Esophagus muscularis mucosa (tissue), 4 donors: ENCODE measurements at regions not wholly inside any gene's neighbourhood (a gene's known extent, or its start where the extent isn't known, plus 50 kb on each side); places are given as distances from the start of the nearest gene placed in this dataset.

Source experiments
- CTCF ChIP-seq, 3 experiments: fragments of 200-600 bp in 2 of 3; fragments of 450-650 bp in 1 of 3; sonication (generic) in 2 of 3; IDR thresholded peaks; one replicate each; pipeline ENCODE4 v1.5.1; 2017 to 2019; ENCODE audit warnings: antibody characterized with exemption in 3 of 3, mild to moderate bottlenecking in 2 of 3, moderate library complexity in 1 of 3
- EP300 ChIP-seq: sonication (generic); formaldehyde crosslinking; IDR thresholded peaks from one replicate; pipeline ENCODE4 v1.6.1; 2017; ENCODE audit warnings: antibody characterized with exemption
- POLR2A ChIP-seq: fragments of 450-650 bp; IDR thresholded peaks from one replicate; pipeline ENCODE4 v1.6.1; 2017; ENCODE audit warnings: antibody characterized with exemption, moderate library complexity, mild to moderate bottlenecking, low read depth
- POLR2AphosphoS5 ChIP-seq, 2 donors: sonication (generic); formaldehyde crosslinking; IDR thresholded peaks; one replicate each; pipeline ENCODE4 v1.6.1; 2017; ENCODE audit warnings: antibody characterized with exemption in 2 of 2

GRCh38 chr7:155993420-155994278 is 181.4 kb upstream of the SHH start:
- no peak for TF ChIP-seq CTCF (IDR thresholded peaks at IDR 0.05)
- no peak for TF ChIP-seq POLR2AphosphoS5 (IDR thresholded peaks at IDR 0.05)
- TF ChIP-seq EP300: no peak
- no peak for TF ChIP-seq POLR2A
